Omental fat pad (tissue), 3 donors: ENCODE measurements at regions not wholly inside any gene's neighbourhood (a gene's known extent, or its start where the extent isn't known, plus 50 kb on each side); places are given as distances from the start of the nearest gene placed in this dataset.

ENCODE experiments used
- ATAC-seq: fragments of 150-250 bp; one replicate; pipeline ENCODE4 v1.9.1; 2016; ENCODE audit warnings: mild to moderate bottlenecking, moderate library complexity; ENCODE audit not compliant: low FRiP score
- DNase-seq: peaks from one replicate; pipeline ENCODE4 v3.0.0-alpha.2; 2019; ENCODE audit warnings: low spot score
- CTCF ChIP-seq, 3 donors: fragments of 450-650 bp; IDR thresholded peaks; one replicate each; pipeline ENCODE4 v1.5.1; 2016 to 2017; ENCODE audit warnings: antibody characterized with exemption in 3 of 3, mild to moderate bottlenecking in 3 of 3, moderate library complexity in 2 of 3

GRCh38 chr7:42700406-42701327 is 211.2 kb downstream of the C7orf25 start:
- no peak for DNase-seq
- no peak for ATAC-seq
- TF ChIP-seq CTCF (IDR thresholded peaks at IDR 0.05), result no peak

GRCh38 chr7:42699380-42700178 is 212.3 kb downstream of the C7orf25 start:
- ATAC-seq (peak; percentile 67), DNase-seq (no peak)
- no peak for TF ChIP-seq CTCF (IDR thresholded peaks at IDR 0.05)

DNA sequence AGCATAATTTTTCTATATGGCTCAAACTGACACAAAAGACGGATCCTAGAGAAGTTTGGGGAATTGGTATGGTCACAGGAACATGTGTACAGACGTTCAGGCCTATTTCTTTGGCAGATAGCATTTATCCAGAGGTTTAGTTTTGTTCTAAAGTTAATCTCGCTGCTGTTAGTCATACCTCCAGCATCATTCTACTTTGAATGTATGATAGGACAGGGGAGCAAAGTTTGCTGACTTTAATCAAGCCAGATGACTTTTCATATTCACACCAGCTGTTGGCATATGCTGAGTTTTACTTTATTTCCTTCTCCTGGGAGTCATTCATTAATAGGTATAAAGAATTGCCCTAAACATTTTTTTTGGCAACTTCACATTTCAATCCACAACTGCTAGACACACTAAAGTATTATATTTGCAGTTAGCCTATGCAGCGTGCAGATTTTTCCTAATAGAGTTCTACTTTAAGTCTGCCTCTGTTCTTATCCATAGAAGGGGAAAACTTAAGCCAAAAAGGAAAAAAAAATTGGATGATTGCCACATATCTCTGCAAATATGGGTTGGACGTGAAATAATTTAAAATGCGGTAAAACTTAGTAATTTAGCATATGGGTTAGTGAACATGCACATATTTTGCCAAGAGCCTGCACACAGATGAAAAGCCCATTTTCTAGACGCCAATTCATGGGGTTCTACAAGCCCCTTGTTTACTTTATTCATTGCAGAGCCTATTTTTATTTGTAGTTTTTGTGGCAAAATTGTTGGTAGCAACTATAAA is 213.1 kb downstream of the C7orf25 start:
- DNase-seq (no peak), ATAC-seq (peak; percentile 12)
- TF ChIP-seq CTCF (IDR thresholded peaks at IDR 0.05), result no peak

GRCh38 chr7:42694894-42695507 is 216.9 kb downstream of the C7orf25 start:
- ATAC-seq (no peak), DNase-seq (no peak)
- no peak for TF ChIP-seq CTCF (IDR thresholded peaks at IDR 0.05)

GRCh38 chr7:42693722-42694121 is 218.1 kb downstream of the C7orf25 start:
- DNase-seq, result no peak
- no peak for TF ChIP-seq CTCF (IDR thresholded peaks at IDR 0.05)
- ATAC-seq, result no peak

DNA sequence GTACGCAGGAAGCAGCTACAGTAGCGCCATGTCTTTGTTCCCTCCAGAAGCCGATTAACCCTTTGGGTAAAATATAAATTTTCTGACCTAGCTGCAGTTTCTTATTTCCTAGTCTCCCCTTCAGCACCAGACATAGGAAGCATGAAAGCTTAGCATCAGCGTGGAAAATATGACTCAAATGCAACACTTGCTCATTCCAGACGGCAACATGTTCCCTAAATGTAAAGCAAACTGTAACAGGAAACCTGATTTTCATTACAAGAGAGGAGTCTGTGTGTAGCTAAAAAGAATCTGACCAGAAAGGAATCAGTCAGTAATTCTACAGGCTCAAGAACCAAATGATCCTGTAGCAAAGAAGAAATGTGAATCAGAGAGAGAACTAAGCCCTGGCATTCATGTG is 219.2 kb downstream of the C7orf25 start:
- no peak for ATAC-seq
- no peak for TF ChIP-seq CTCF (IDR thresholded peaks at IDR 0.05)
- DNase-seq, result no peak
